Stimulated activated CD4-positive, alpha-beta T cell treated with anti-CD3 and anti-CD28 coated beads, Interleukin-15, amount 100 ng/mL, for 48 hours (primary cell): ENCODE measurements at regions not wholly inside any gene's neighbourhood (a gene's known extent, or its start where the extent isn't known, plus 50 kb on each side); places are given as distances from the start of the nearest gene placed in this dataset.
"Not testable (repeated sequence)": the region's sequence is repeated elsewhere in the genome, so short reads cannot be mapped to it uniquely, and the experiment has no call there.

Experiments used
- DNase-seq, 2 donors: peaks; one replicate each; pipeline ENCODE4 v3.0.0-alpha.2; 2020; ENCODE audit warnings: low read depth in 2 of 2

- no peak for DNase-seq
These were observed 1021.1 kb upstream of the ZEB2 start for GRCh38 chr2:145541028-145541427.

- no peak for DNase-seq
These were observed 1018.9 kb upstream of the ZEB2 start for GRCh38 chr2:145538661-145539350.

GRCh38 chr2:145530653-145531052 lies 1010.7 kb upstream of the ZEB2 start:
- no peak for DNase-seq

- DNase-seq, result no peak
These were observed 1004.9 kb upstream of the ZEB2 start for GRCh38 chr2:145524836-145525235.

GRCh38 chr2:145524303-145524702 lies 1004.4 kb upstream of the ZEB2 start:
- no peak for DNase-seq

- not testable (repeated sequence) for DNase-seq
These were observed 999.3 kb upstream of the ZEB2 start for GRCh38 chr2:145519254-145519653.

GRCh38 chr2:145511946-145512345 lies 992.0 kb upstream of the ZEB2 start:
- DNase-seq, result no peak

- DNase-seq, result no peak
These were observed 983.6 kb upstream of the ZEB2 start for GRCh38 chr2:145503511-145503910.

- no peak for DNase-seq
These were observed 982.0 kb upstream of the ZEB2 start for GRCh38 chr2:145501920-145502319.

- no peak for DNase-seq
These were observed 975.7 kb upstream of the ZEB2 start for GRCh38 chr2:145495590-145495989.

GRCh38 chr2:145494441-145494840 lies 974.5 kb upstream of the ZEB2 start:
- DNase-seq, result no peak

GRCh38 chr2:145488571-145488970 lies 968.7 kb upstream of the ZEB2 start:
- no peak for DNase-seq

GRCh38 chr2:145484448-145485097 lies 964.7 kb upstream of the ZEB2 start:
- no peak for DNase-seq

GRCh38 chr2:145483854-145484253 lies 963.9 kb upstream of the ZEB2 start:
- no peak for DNase-seq

GRCh38 chr2:145481334-145481922 lies 961.5 kb upstream of the ZEB2 start:
- DNase-seq, result no peak

GRCh38 chr2:145464866-145465265 lies 944.9 kb upstream of the ZEB2 start:
- no peak for DNase-seq

GRCh38 chr2:145460112-145460511 lies 940.2 kb upstream of the ZEB2 start:
- DNase-seq, result no peak

- DNase-seq, result no peak
These were observed 911.4 kb upstream of the ZEB2 start for GRCh38 chr2:145431181-145431951.

- no peak for DNase-seq
These were observed 903.9 kb upstream of the ZEB2 start for GRCh38 chr2:145423809-145424208.

GRCh38 chr2:145422576-145422975 lies 902.7 kb upstream of the ZEB2 start:
- no peak for DNase-seq

- no peak for DNase-seq
These were observed 901.9 kb upstream of the ZEB2 start for GRCh38 chr2:145421841-145422240.

GRCh38 chr2:145416640-145417039 lies 896.7 kb upstream of the ZEB2 start:
- DNase-seq, result no peak
